Heart right ventricle (tissue), 16 donors: ENCODE measurements at regions not wholly inside any gene's neighbourhood (a gene's known extent, or its start where the extent isn't known, plus 50 kb on each side); places are given as distances from the start of the nearest gene placed in this dataset.

Source experiments
- ATAC-seq, 8 donors: fragments of 200-7000 bp; cut with Tn5 transposase; one replicate each; pipeline ENCODE4 v1.9.1; 2020; ENCODE audit warnings: mild to moderate bottlenecking in 8 of 8, moderate library complexity in 8 of 8, moderate number of reproducible peaks in 1 of 8
- DNase-seq, 2 donors: peaks; one replicate each; pipeline ENCODE4 v3.0.0-alpha.2; 2020
- H3K27ac ChIP-seq, 10 donors: fragments of 200-600 bp; sonication (generic) in 2 of 10; one replicate each; pipeline versions ENCODE4 v1.5.0 to v1.8.0; 2020 to 2022; ENCODE audit warnings: mild to moderate bottlenecking in 3 of 10
- H3K27me3 ChIP-seq, 7 donors: fragments of 200-600 bp; one replicate each; pipeline ENCODE4 v1.8.0; 2021 to 2022; ENCODE audit warnings: mild to moderate bottlenecking in 2 of 7
- H3K36me3 ChIP-seq, 9 donors: fragments of 200-600 bp; sonication (generic) in 1 of 9; one replicate each; pipeline versions ENCODE4 v1.5.0 to v1.8.0; 2020 to 2022; ENCODE audit warnings: mild to moderate bottlenecking in 2 of 9
- H3K4me1 ChIP-seq, 9 donors: fragments of 200-600 bp; sonication (generic) in 1 of 9; one replicate each; pipeline versions ENCODE4 v1.5.0 to v1.8.0; 2020 to 2022; ENCODE audit warnings: mild to moderate bottlenecking in 4 of 9
- H3K4me3 ChIP-seq, 10 donors: fragments of 200-600 bp; sonication (generic) in 2 of 10; one replicate each; pipeline versions ENCODE4 v1.5.0 to v1.8.0; 2020 to 2022; ENCODE audit warnings: mild to moderate bottlenecking in 7 of 10, moderate library complexity in 2 of 10
- H3K9me3 ChIP-seq, 11 donors: fragments of 200-600 bp in 10 of 11; sonication (generic) in 2 of 11; one replicate each; pipeline versions ENCODE4 v1.5.0 to v1.8.0; 2013 to 2022; ENCODE audit warnings: mild to moderate bottlenecking in 2 of 11, control low read depth in 1 of 11, moderate library complexity in 1 of 11
- CTCF ChIP-seq, 9 donors: fragments of 200-600 bp; sonication (generic) in 2 of 9; IDR thresholded peaks; one replicate each; pipeline versions ENCODE4 v1.5.0 to v1.8.0; 2021 to 2022; ENCODE audit warnings: antibody characterized with exemption in 9 of 9, mild to moderate bottlenecking in 5 of 9, moderate library complexity in 1 of 9
- WGBS, 2 donors: extraction: QIAGEN DNeasy Blood & Tissue Kit; methylation state at CpG; one replicate each; pipeline ENCODE4 v1.1.7; 2013; ENCODE audit warnings: inconsistent platforms in 1 of 2; 5-methylcytosine and 5-hydroxymethylcytosine counted together
- intact Hi-C, 10 donors: fragments of 100-400 bp; cut with DNase I; formaldehyde crosslinking; loops; one replicate each; pipeline versions ENCODE4 v1.11.1 to v1.14.2; 2022
- donor health status: Arrhythmogenic right ventricular cardiomyopathy.
- donor health status: ischemic (EF 13 %, LVEDD 7.1; RV severe dilation, severe dysfunction).
- donor health status: healthy with polysubstance abuse.
- donor health status: DM: no; HTN: yes; CAD: no.
- donor health status: DM: no; HTN: no; CAD: no.
- donor health status: ischemic (EF 25% LVEDD 6.9; RV normal size, moderate dysfunction).
- donor health status: ischemic (EF 25% LVEDD 5.7; RV mildly dilated, moderate dysfunction).
- donor health status: healthy.
- donor health status: DM: yes; HTN: yes; CAD: no.
- donor health status: Ischemic cardiomyopathy.
- donor health status: ischemic (EF 35%, LVEDD 5.7; RV mildly dilated, moderate dysfunction).
- donor health status: nonischemic (EF 11% LVEDD 7.7; RV severe dilation, severe dysfunction).
- donor health status: DM: yes; HTN: yes; CAD: no.
- donor health status: PGD.
- donor health status: ischemic (EF 29% LVEDD 5.4; RV normal size, mild dysfunction).
- donor health status: nonischemic (EF 23%, LVEDD 6.1; RV moderate dilation, normal function).

- peaks cover 0 to 6% (median under 1%) of the 10 kb centered on the region in 9 donors for H3K4me1 ChIP-seq
- no peak for TF ChIP-seq CTCF (IDR thresholded peaks at IDR 0.05)
- no peak for ATAC-seq
- DNase-seq, result no peak
- no peaks in the 10 kb centered on the region for H3K36me3 ChIP-seq
- H3K27me3 ChIP-seq, result peaks cover 0 to 5% (median 0%) of the 10 kb centered on the region in 7 donors
- H3K4me3 ChIP-seq, result no peak overlapping the region
- H3K27ac ChIP-seq, result no peak overlapping the region
- 92 to 94% methylated on average over 19 of the region's 19 CpGs for WGBS, 2 donors
- no peaks in the 10 kb centered on the region for H3K9me3 ChIP-seq
- intact Hi-C loops, result no loop called here
Measured at GRCh38 chr18:78547817-78548216, 431.8 kb upstream of the SALL3 start.

DNA sequence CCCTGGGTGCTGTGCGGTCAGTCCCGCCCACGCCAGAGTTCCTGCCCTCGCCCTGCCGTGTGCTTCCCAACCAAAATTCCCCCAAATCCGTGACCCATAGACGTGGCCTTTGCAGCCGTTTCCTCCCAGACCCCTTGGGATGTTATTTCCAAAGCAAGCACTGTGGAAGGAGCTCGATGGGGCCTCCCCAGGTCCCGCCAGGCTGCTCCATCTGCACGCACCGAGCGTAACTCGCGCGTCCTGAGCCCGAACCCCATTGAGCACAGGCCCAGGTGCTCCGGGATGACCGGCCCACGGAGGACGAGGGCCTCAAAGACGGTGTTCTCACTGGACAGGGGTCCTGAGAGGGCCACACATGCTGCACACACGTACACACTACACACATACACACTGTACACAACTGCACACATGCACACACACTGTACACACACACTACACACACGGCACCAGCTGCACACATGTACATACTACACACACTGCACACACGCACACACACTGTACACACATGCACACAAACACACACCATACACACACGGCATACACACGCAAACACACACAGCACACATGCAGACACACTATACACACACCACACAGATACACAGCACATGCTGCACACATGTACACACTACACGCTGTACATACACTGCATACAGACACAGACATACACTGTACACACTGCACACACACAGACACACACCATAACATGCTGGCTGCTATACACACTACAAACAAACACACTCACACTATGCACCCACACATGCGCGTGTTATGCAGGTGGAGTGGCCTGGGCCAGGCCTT is 431.2 kb upstream of the SALL3 start:
- no peak for DNase-seq
- intact Hi-C loops, result no loop called here
- H3K4me3 ChIP-seq, result no peak overlapping the region
- ATAC-seq, result peak in 1 of 8 donors; percentile 41
- H3K27ac ChIP-seq, result no peak overlapping the region
- no peak for TF ChIP-seq CTCF (IDR thresholded peaks at IDR 0.05)
- peaks cover 0 to 5% (median 0%) of the 10 kb centered on the region in 9 donors for H3K4me1 ChIP-seq
- peaks cover 0 to under 1% (median 0%) of the 10 kb centered on the region in 11 donors for H3K9me3 ChIP-seq
- peaks cover 0 to 5% (median 0%) of the 10 kb centered on the region in 7 donors for H3K27me3 ChIP-seq
- 91 to 93% methylated on average over 30 of the region's 30 CpGs for WGBS, 2 donors
- no peaks in the 10 kb centered on the region for H3K36me3 ChIP-seq

- no peak for ATAC-seq
- Histone ChIP-seq H3K9me3 (peaks cover 0 to 16% (median 4%) of the 10 kb centered on the region in 11 donors), H3K4me1 (peaks cover 0 to 5% (median 0%) of the 10 kb centered on the region in 9 donors), H3K27me3 (peaks cover 0 to 5% (median 0%) of the 10 kb centered on the region in 7 donors), H3K36me3 (no peaks in the 10 kb centered on the region), H3K27ac (no peak overlapping the region), H3K4me3 (no peak overlapping the region)
- WGBS, 2 donors, result 90 to 91% methylated on average over 8 of the region's 8 CpGs
- TF ChIP-seq CTCF (IDR thresholded peaks at IDR 0.05), result no peak
- no peak for DNase-seq
- intact Hi-C loops, result no loop called here
Measured at GRCh38 chr18:78549971-78550370, 429.6 kb upstream of the SALL3 start.

DNA sequence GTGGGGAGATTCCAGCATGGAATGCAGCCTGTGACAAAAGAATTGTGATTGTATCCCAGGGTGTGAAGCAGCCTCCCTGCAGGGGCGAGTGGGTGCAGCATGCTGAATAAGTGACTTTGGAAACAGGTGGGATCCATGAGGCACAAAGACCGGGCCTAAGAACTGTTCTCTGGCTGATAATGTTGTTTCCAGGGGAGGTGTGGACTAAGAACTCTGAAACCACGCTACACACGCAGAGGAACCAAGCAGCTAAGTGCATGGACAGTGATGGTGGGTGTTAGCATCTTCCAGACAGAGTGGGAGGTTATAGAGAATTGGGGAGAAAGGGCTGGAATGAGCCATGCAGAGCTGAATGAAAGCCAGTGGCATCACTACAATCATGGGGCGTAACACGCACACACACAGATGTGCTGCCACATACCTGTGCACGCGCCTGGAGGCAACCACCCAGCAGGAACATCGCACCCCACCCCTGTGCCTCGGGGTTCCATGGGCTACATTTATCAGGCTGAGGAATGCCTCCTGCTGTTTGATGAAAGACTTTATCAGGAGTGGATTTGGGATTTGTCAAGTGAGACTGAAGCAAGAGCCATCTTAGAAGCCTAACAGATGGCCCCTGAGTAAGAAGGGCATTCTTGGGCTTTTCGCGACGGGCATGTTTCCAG is 424.5 kb upstream of the SALL3 start:
- intact Hi-C loops, result no loop called here
- ATAC-seq (no peak), DNase-seq (no peak)
- no peak overlapping the region for H3K4me3 ChIP-seq
- H3K27me3 ChIP-seq, result peaks cover 0 to 7% (median 0%) of the 10 kb centered on the region in 7 donors
- H3K27ac ChIP-seq, result no peak overlapping the region
- no peaks in the 10 kb centered on the region for H3K36me3 ChIP-seq
- H3K4me1 ChIP-seq, result no peaks in the 10 kb centered on the region
- 82 to 86% methylated on average over 13 of the region's 13 CpGs for WGBS, 2 donors
- no peak for TF ChIP-seq CTCF (IDR thresholded peaks at IDR 0.05)
- peaks cover 0 to 32% (median 8%) of the 10 kb centered on the region in 11 donors for H3K9me3 ChIP-seq
